GM18861 (cell line): ENCODE measurements at regions not wholly inside any gene's neighbourhood (a gene's known extent, or its start where the extent isn't known, plus 50 kb on each side); places are given as distances from the start of the nearest gene placed in this dataset.

Source experiments
- ATAC-seq: cut with Tn5 transposase; IDR thresholded peaks from one replicate; pipeline ENCODE4 v1.9.1; 2021; ENCODE audit not compliant: unreplicated experiment

GRCh38 chr5:39826051-39826450 is 401.3 kb upstream of the DAB2 start:
- ATAC-seq: no peak

- no peak for ATAC-seq
Observed at GRCh38 chr5:39825301-39825700, 400.5 kb upstream of the DAB2 start.

GRCh38 chr5:39822020-39822419 is 397.2 kb upstream of the DAB2 start:
- ATAC-seq: no peak

- no peak for ATAC-seq
Observed at GRCh38 chr5:39816866-39817265, 392.1 kb upstream of the DAB2 start.

GRCh38 chr5:39816156-39816845 is 391.5 kb upstream of the DAB2 start:
- ATAC-seq: no peak

- ATAC-seq: no peak
Observed at GRCh38 chr5:39815711-39816110, 390.9 kb upstream of the DAB2 start.

- no peak for ATAC-seq
Observed at GRCh38 chr5:39811381-39811780, 386.6 kb upstream of the DAB2 start.

GRCh38 chr5:39808656-39809055 is 383.9 kb upstream of the DAB2 start:
- no peak for ATAC-seq

- ATAC-seq: no peak
Observed at GRCh38 chr5:39801306-39801705, 376.5 kb upstream of the DAB2 start.

GRCh38 chr5:39800042-39800601 is 375.3 kb upstream of the DAB2 start:
- no peak for ATAC-seq

GRCh38 chr5:39799242-39799641 is 374.5 kb upstream of the DAB2 start:
- ATAC-seq: no peak

GRCh38 chr5:39794513-39795210 is 369.9 kb upstream of the DAB2 start:
- ATAC-seq: no peak

- ATAC-seq: no peak
Observed at GRCh38 chr5:39785410-39785809, 360.6 kb upstream of the DAB2 start.

GRCh38 chr5:39783756-39784421 is 359.1 kb upstream of the DAB2 start:
- ATAC-seq: no peak

GRCh38 chr5:39780347-39780746 is 355.6 kb upstream of the DAB2 start:
- no peak for ATAC-seq

GRCh38 chr5:39779831-39780230 is 355.1 kb upstream of the DAB2 start:
- ATAC-seq: no peak

GRCh38 chr5:39775797-39776365 is 351.1 kb upstream of the DAB2 start:
- no peak for ATAC-seq

GRCh38 chr5:39775086-39775796 is 350.5 kb upstream of the DAB2 start:
- no peak for ATAC-seq

GRCh38 chr5:39774605-39775004 is 349.8 kb upstream of the DAB2 start:
- no peak for ATAC-seq

- no peak for ATAC-seq
Observed at GRCh38 chr5:39772307-39772706, 347.5 kb upstream of the DAB2 start.

- ATAC-seq: no peak
Observed at GRCh38 chr5:39767916-39768315, 343.1 kb upstream of the DAB2 start.
